Adrenal gland (tissue), 9 donors: ENCODE measurements at regions not wholly inside any gene's neighbourhood (a gene's known extent, or its start where the extent isn't known, plus 50 kb on each side); places are given as distances from the start of the nearest gene placed in this dataset.

Source experiments
- DNase-seq, 7 donors: peaks; one replicate each; pipeline ENCODE4 v3.0.0-alpha.2; 2019 to 2020
- H3K27ac ChIP-seq, 5 donors: fragments of 200-600 bp; sonication (generic) in 4 of 5; 1 replicate in 3 of 5; 2 replicates in 2 of 5; pipeline versions ENCODE4 v1.5.1 to v1.8.0; 2016 to 2020; ENCODE audit warnings: mild to moderate bottlenecking in 1 of 5
- H3K27me3 ChIP-seq: fragments of 200-600 bp; 2 replicates; pipeline ENCODE4 v1.8.0; 2021
- H3K36me3 ChIP-seq, 2 donors: fragments of 200-600 bp; replicated peaks in 1 of 2; 1 replicate in 1 of 2; 2 replicates in 1 of 2; pipeline versions ENCODE4 v1.5.1 to v1.8.0; 2018 to 2022
- H3K4me1 ChIP-seq, 2 donors: fragments of 200-600 bp; replicated peaks in 1 of 2; 1 replicate in 1 of 2; 2 replicates in 1 of 2; pipeline versions ENCODE4 v1.5.1 to v1.8.0; 2018 to 2021
- H3K4me3 ChIP-seq, 4 donors: fragments of 200-600 bp; sonication (generic) in 3 of 4; one replicate each; pipeline ENCODE4 v1.5.1; 2016 to 2018
- H3K9me3 ChIP-seq, 3 donors: fragments of 200-600 bp; sonication (generic) in 1 of 3; replicated peaks in 1 of 3; 1 replicate in 2 of 3; 2 replicates in 1 of 3; pipeline versions ENCODE4 v1.5.1 to v1.8.0; 2016 to 2021
- POLR2A ChIP-seq, 2 donors: fragments of 450-650 bp; IDR thresholded peaks; one replicate each; pipeline ENCODE4 v1.6.1; 2017; ENCODE audit warnings: antibody characterized with exemption in 2 of 2, mild to moderate bottlenecking in 2 of 2, moderate library complexity in 1 of 2
- WGBS, 4 donors: extraction: QIAGEN DNeasy Blood & Tissue Kit in 2 of 4; methylation state at CpG; one replicate each; pipeline versions ENCODE4 v1.1.5 to v1.1.7; 2013 to 2017; 5-methylcytosine and 5-hydroxymethylcytosine counted together
- intact Hi-C, 2 donors: fragments of 100-400 bp; cut with DNase I; formaldehyde crosslinking; loops; one replicate each; pipeline versions ENCODE4 v1.14.1 to v1.15.0; 2022 to 2023
- TF ChIP-seq, protein P1 (sequence below), 6 experiments: fragments of 450-650 bp in 4 of 6; fragments of 200-600 bp in 2 of 6; sonication (generic) in 1 of 6; IDR thresholded peaks; 1 replicate in 5 of 6; 2 replicates in 1 of 6; pipeline versions ENCODE4 v1.5.1 to v1.8.0; 2016 to 2021; ENCODE audit warnings: antibody characterized with exemption in 6 of 6, mild to moderate bottlenecking in 2 of 6, moderate library complexity in 1 of 6
- donor health status: healthy with polysubstance abuse.
- donor health status: Bipolar disorder and iron deficiency.
- donor health status: DM: yes; HTN: yes; CAD: no.
- donor health status: DM: no; HTN: no; CAD: no.
- donor health status: DM: no; HTN: no; CAD: no.

DNA sequence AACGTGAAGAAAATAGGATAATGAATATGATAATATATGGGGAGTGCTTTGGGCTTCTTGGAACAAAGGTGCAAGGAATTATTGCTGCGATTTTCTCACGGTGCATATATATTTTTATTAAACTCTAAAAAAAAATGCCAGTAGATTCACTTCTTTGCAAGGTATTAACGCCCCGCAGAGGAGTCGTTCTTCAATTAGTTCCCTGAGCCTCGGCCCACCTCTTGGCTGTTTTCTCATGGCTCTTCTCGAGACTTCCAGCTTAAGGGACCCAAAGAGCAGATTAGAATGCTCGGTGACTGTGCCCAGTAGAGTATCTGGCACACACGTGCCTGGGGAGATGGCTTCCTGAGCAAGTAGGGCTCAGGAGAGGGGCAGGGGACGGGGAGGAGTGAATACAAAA, 367.4 kb downstream of the MID1IP1 start:
- Histone ChIP-seq H3K36me3 (no peaks in the 10 kb centered on the region), H3K27ac (no peak overlapping the region), H3K27me3 (peaks cover 31% of the 10 kb centered on the region), H3K9me3 (no peaks in the 10 kb centered on the region), H3K4me1 (no peaks in the 10 kb centered on the region), H3K4me3 (no peak overlapping the region)
- intact Hi-C loops = no loop called here
- TF ChIP-seq, protein P1, sequence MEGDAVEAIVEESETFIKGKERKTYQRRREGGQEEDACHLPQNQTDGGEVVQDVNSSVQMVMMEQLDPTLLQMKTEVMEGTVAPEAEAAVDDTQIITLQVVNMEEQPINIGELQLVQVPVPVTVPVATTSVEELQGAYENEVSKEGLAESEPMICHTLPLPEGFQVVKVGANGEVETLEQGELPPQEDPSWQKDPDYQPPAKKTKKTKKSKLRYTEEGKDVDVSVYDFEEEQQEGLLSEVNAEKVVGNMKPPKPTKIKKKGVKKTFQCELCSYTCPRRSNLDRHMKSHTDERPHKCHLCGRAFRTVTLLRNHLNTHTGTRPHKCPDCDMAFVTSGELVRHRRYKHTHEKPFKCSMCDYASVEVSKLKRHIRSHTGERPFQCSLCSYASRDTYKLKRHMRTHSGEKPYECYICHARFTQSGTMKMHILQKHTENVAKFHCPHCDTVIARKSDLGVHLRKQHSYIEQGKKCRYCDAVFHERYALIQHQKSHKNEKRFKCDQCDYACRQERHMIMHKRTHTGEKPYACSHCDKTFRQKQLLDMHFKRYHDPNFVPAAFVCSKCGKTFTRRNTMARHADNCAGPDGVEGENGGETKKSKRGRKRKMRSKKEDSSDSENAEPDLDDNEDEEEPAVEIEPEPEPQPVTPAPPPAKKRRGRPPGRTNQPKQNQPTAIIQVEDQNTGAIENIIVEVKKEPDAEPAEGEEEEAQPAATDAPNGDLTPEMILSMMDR (IDR thresholded peaks at IDR 0.05) = no peak
- no peak for TF ChIP-seq POLR2A (IDR thresholded peaks at IDR 0.05)
- WGBS, 4 donors = 73 to 86% (median 83%) methylated on average over 11 of the region's 11 CpGs
- DNase-seq = no peak

DNA sequence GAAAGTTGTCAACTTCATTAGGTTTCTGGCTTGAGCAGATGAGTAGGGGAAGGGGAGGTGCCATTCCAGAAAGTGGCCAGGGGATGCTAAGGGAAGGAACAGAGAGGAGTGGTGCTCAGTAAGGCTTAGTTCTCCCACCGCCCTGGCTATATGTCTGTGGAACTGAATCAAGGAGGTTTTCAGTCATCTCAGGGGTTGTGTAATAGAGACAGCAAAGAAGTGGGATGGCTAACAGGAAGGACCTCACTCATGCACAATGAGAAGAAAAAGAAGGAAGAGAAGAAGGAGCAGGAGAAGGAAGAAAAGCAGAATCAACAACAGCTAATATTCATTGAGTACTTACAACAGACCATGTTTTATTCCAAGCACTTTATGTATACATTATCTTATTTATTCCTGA, 368.7 kb downstream of the MID1IP1 start:
- Histone ChIP-seq H3K9me3 (no peaks in the 10 kb centered on the region), H3K27me3 (peaks cover 22% of the 10 kb centered on the region), H3K4me1 (no peaks in the 10 kb centered on the region), H3K36me3 (no peaks in the 10 kb centered on the region), H3K27ac (no peak overlapping the region), H3K4me3 (no peak overlapping the region)
- WGBS, 4 donors = 59 to 100% (median 82%) methylated on average over 1 of the region's 1 CpG
- intact Hi-C loops = no loop called here
- TF ChIP-seq POLR2A (IDR thresholded peaks at IDR 0.05) = no peak
- TF ChIP-seq, protein P1 (IDR thresholded peaks at IDR 0.05) = no peak
- DNase-seq = no peak

DNA sequence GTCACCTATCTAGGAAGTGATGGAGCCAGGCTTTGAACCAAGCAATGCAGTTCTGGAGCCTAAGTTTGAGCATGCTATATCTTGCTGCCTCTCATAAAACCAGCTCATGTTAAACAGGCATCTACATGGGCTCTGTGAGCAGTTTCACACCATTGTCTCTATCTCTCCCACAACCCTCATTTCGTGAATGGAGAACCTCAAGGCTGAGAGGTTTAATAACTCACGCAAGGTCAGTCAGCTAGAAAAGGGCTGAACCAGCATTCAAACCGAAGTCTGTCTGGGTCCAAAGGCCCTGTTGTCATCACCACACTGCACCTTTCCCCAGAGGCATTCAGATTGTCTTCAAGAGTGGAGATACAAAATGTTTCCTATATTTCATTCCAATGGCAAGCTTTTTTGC, 369.2 kb downstream of the MID1IP1 start:
- no peak overlapping the region for H3K27ac ChIP-seq
- H3K27me3 ChIP-seq = peaks cover 17% of the 10 kb centered on the region
- intact Hi-C loops = no loop called here
- no peak for DNase-seq
- no peaks in the 10 kb centered on the region for H3K9me3 ChIP-seq
- H3K4me1 ChIP-seq = no peaks in the 10 kb centered on the region
- no peak overlapping the region for H3K4me3 ChIP-seq
- H3K36me3 ChIP-seq = no peaks in the 10 kb centered on the region
- no peak for TF ChIP-seq POLR2A (IDR thresholded peaks at IDR 0.05)
- TF ChIP-seq, protein P1 (IDR thresholded peaks at IDR 0.05) = no peak
- WGBS, 4 donors = 71 to 83% (median 78%) methylated on average over 1 to 3 of the region's 3 CpGs

DNA sequence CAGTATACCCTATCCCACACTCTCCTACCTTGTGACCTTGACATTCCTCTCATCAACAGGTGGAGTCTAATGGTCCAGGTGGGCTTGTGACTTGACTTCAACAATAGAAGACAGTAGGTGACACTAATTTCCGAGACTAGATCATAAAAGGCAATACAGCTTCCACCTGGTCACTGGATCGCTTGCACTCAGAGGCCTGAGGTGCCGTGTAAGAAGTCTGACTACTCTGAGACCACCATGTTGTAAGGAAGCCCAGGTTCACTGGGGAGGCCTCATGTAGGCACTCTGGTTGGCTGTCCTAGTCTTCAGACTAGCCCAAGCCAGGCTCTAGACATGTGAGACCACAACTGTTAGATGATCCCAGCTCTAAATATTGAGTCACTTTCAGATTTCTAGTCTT, 370.4 kb downstream of the MID1IP1 start:
- H3K36me3 ChIP-seq = no peaks in the 10 kb centered on the region
- intact Hi-C loops = no loop called here
- no peak for DNase-seq
- no peaks in the 10 kb centered on the region for H3K9me3 ChIP-seq
- no peak overlapping the region for H3K27ac ChIP-seq
- TF ChIP-seq, protein P1 (IDR thresholded peaks at IDR 0.05) = no peak
- no peak for TF ChIP-seq POLR2A (IDR thresholded peaks at IDR 0.05)
- WGBS, 4 donors = 89 to 90% (median 89%) methylated on average over 3 of the region's 3 CpGs; no CpG with 5 or more reads in 1 of the 4 donors
- H3K4me3 ChIP-seq = no peak overlapping the region
- H3K4me1 ChIP-seq = no peaks in the 10 kb centered on the region
- H3K27me3 ChIP-seq = peaks cover 10% of the 10 kb centered on the region
